ENCODE measurements at regions not wholly inside any gene's neighbourhood (a gene's known extent, or its start where the extent isn't known, plus 50 kb on each side); places are given as distances from the start of the nearest gene placed in this dataset.

DNA sequence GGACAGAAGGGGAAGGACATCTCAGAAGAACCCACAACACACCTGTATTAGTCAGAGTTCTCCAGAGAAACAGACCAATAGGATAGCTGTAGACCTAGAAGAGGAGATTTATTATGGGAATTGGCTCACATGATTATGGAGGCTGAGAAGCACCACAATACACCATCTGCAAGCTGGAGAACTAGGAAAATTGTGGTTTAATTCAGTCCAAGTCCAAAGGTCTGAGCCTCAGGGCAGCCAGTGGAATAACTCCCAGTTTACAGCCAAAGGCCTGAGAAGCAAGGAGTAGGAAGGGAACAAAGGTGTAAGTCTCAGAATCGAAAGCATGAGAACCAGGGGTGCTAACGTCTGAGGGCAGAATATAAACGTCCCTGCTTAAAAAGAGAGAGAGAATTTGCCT is 99.6 kb upstream of the AUTS2 start:
- WGBS, 2 donors (ENCODE audit: low coverage in 1 of 2), result 84 to 100% methylated on average over 3 of the region's 3 CpGs
- ATAC-seq, result no peak
- H3K4me1 ChIP-seq, result no peaks in the 10 kb centered on the region
- no peak overlapping the region for H3K4me3 ChIP-seq
- no peak for TF ChIP-seq EP300 (IDR thresholded peaks at IDR 0.05)
- TF ChIP-seq POLR2A (IDR thresholded peaks at IDR 0.05), result no peak
- TF ChIP-seq, protein P1, sequence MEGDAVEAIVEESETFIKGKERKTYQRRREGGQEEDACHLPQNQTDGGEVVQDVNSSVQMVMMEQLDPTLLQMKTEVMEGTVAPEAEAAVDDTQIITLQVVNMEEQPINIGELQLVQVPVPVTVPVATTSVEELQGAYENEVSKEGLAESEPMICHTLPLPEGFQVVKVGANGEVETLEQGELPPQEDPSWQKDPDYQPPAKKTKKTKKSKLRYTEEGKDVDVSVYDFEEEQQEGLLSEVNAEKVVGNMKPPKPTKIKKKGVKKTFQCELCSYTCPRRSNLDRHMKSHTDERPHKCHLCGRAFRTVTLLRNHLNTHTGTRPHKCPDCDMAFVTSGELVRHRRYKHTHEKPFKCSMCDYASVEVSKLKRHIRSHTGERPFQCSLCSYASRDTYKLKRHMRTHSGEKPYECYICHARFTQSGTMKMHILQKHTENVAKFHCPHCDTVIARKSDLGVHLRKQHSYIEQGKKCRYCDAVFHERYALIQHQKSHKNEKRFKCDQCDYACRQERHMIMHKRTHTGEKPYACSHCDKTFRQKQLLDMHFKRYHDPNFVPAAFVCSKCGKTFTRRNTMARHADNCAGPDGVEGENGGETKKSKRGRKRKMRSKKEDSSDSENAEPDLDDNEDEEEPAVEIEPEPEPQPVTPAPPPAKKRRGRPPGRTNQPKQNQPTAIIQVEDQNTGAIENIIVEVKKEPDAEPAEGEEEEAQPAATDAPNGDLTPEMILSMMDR (IDR thresholded peaks at IDR 0.05), result no peak
- TF ChIP-seq POLR2AphosphoS5 (IDR thresholded peaks at IDR 0.05), result no peak
- no peaks in the 10 kb centered on the region for H3K27me3 ChIP-seq
- no peaks in the 10 kb centered on the region for H3K9me3 ChIP-seq
- no peaks in the 10 kb centered on the region for H3K36me3 ChIP-seq
- H3K27ac ChIP-seq, result no peak overlapping the region

DNA sequence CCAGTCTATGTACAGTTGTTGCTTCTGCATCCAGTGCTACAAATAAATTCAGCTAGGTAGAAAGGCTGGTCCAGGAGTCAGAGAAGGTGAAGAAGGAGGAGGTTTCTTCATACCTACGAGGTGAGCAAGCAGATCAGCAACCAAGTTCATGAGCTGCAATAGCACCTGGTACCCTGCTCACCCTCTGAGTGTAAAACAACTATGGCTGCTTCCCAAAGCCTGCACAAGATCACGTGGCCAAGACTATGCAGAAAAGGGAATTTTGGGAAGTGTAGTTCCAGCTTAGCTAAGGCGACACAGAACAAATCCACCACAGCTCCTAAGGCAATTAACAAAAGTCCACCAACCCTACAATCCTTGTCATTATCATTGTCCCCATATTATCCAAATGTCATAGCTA is 95.9 kb upstream of the AUTS2 start:
- 68 to 85% methylated on average over 3 of the region's 3 CpGs for WGBS, 2 donors (ENCODE audit: low coverage in 1 of 2)

DNA sequence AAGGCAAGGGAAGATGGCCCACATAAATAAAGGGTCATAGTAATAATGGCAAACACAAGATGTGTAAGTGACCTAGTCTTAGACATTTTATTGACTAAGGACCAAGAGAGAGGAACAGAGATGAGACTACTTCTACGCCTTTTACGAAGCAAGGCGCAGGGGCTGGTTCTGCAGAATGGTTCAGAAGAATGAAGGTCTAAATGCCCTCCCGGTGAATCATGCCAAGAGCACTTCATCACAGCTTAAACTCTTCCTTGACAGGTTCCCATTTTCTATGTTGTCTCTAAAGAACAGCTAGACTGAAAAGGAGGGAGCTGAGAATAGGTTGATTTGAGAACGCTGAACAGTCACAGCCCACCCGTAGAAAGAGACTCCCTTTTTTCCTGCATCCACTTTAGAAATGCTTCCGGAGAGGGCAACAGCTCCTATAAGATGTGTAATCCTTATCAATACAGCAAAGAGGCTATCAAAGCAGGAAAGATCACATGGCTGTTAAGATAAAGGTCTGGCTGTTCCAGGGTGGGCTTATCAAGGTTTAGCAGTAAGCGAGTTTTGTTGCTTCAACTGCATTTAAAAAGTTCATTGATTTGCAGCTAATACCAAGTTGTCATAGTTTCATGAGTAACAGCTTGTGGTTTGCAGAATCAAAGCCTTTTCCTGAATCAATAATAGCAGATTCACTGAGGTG is 93.4 kb upstream of the AUTS2 start:
- WGBS, 2 donors (ENCODE audit: low coverage in 1 of 2), result 77 to 100% methylated on average over 1 to 8 of the region's 8 CpGs
- Histone ChIP-seq H3K27ac (no peak overlapping the region), H3K9me3 (no peaks in the 10 kb centered on the region), H3K27me3 (no peaks in the 10 kb centered on the region), H3K4me3 (no peak overlapping the region), H3K4me1 (no peaks in the 10 kb centered on the region), H3K36me3 (no peaks in the 10 kb centered on the region)
- no peak for ATAC-seq
- TF ChIP-seq POLR2AphosphoS5 (IDR thresholded peaks at IDR 0.05) (no peak), POLR2A (IDR thresholded peaks at IDR 0.05) (no peak), EP300 (IDR thresholded peaks at IDR 0.05) (no peak)
- TF ChIP-seq, protein P1 (IDR thresholded peaks at IDR 0.05), result no peak

More for the DNA sequence above, 95.9 kb upstream of the AUTS2 start:
- Histone ChIP-seq H3K27ac (no peak overlapping the region), H3K4me1 (no peaks in the 10 kb centered on the region), H3K27me3 (no peaks in the 10 kb centered on the region), H3K36me3 (no peaks in the 10 kb centered on the region), H3K4me3 (no peak overlapping the region), H3K9me3 (no peaks in the 10 kb centered on the region)
- ATAC-seq, result no peak
- TF ChIP-seq POLR2A (IDR thresholded peaks at IDR 0.05) (no peak), EP300 (IDR thresholded peaks at IDR 0.05) (no peak), POLR2AphosphoS5 (IDR thresholded peaks at IDR 0.05) (no peak)
- TF ChIP-seq, protein P1 (IDR thresholded peaks at IDR 0.05), result no peak

DNA sequence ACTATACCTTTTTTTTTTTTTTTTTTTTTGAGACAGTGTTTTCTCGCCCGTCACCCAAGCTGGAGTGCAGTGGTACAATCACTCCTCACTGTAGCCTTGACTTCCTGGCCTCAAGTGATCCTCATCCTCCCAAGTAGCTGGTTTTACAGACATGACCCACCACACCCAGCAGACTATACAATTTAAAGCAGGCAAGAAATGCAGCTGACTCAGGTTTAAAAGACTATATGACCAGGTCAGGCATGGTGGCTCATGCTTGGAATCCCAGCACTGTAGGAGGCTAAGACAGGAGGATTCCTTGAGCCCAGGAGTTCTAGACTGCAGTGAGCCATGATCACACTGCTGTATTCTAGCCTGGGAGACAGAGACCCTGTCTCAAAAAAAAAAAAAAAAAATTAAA is 89.5 kb upstream of the AUTS2 start:
- no peaks in the 10 kb centered on the region for H3K36me3 ChIP-seq
- WGBS, 2 donors (ENCODE audit: low coverage in 1 of 2), result 40 to 94% methylated on average over 1 to 2 of the region's 2 CpGs
- no peaks in the 10 kb centered on the region for H3K9me3 ChIP-seq
- H3K4me1 ChIP-seq, result no peaks in the 10 kb centered on the region
- no peaks in the 10 kb centered on the region for H3K27me3 ChIP-seq
- no peak overlapping the region for H3K27ac ChIP-seq
- no peak for ATAC-seq
- TF ChIP-seq, protein P1 (IDR thresholded peaks at IDR 0.05), result no peak
- TF ChIP-seq POLR2A (IDR thresholded peaks at IDR 0.05), result no peak
- TF ChIP-seq EP300 (IDR thresholded peaks at IDR 0.05), result no peak
- H3K4me3 ChIP-seq, result no peak overlapping the region

- Histone ChIP-seq H3K27me3 (no peaks in the 10 kb centered on the region), H3K27ac (no peak overlapping the region), H3K4me1 (no peaks in the 10 kb centered on the region), H3K9me3 (no peaks in the 10 kb centered on the region), H3K4me3 (no peak overlapping the region), H3K36me3 (no peaks in the 10 kb centered on the region)
- no peak for ATAC-seq
- WGBS, 2 donors (ENCODE audit: low coverage in 1 of 2), result 80 to 87% methylated on average over 1 to 4 of the region's 4 CpGs
- TF ChIP-seq POLR2AphosphoS5 (IDR thresholded peaks at IDR 0.05) (no peak), EP300 (IDR thresholded peaks at IDR 0.05) (no peak)
- TF ChIP-seq, protein P1 (IDR thresholded peaks at IDR 0.05), result no peak
These were observed 88.2 kb upstream of the AUTS2 start for GRCh38 chr7:69510114-69510513.

Data from gastroesophageal sphincter (tissue), 4 donors.